HG02642 (cell line): ENCODE measurements at regions not wholly inside any gene's neighbourhood (a gene's known extent, or its start where the extent isn't known, plus 50 kb on each side); places are given as distances from the start of the nearest gene placed in this dataset.
A peak's percentile ranks its signal among the peaks of the same experiment; 100 is the strongest.

Experiments used
- ATAC-seq: cut with Tn5 transposase; IDR thresholded peaks from one replicate; pipeline ENCODE4 v1.9.1; 2021; ENCODE audit warnings: mild to moderate bottlenecking; ENCODE audit not compliant: unreplicated experiment, poor library complexity

DNA sequence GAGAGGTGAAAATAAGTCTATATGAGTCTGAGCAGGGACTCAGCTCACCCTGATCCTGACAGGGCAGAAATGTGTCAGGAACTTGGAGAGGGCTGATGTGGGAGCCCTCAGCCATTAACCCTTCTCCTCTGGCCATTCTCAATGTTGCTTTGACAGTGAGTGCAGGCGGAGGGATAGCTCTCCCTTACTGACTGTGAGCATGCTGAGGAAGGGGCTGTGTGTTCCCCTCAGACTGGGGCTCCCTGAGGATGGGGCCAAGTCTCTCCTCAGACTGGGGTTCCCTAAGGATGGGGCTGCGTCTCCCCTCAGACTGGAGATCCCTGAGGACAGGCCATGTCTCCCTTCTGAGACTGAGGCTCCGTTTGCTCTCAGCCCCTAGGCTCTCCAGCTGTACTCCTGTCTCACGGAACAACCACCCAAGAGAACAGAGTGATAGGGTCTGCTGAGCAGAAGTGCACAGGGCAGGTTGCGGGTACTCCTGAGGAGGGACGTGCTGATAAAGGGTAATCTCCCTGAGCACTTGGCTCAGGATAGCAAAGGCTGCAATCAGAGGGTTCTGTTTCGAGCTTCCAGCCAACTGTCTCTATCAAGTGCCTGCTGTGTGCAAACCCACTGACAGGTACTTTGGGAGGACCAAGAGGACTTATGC lies 141.0 kb downstream of the MRPL14 start:
- no peak for ATAC-seq

DNA sequence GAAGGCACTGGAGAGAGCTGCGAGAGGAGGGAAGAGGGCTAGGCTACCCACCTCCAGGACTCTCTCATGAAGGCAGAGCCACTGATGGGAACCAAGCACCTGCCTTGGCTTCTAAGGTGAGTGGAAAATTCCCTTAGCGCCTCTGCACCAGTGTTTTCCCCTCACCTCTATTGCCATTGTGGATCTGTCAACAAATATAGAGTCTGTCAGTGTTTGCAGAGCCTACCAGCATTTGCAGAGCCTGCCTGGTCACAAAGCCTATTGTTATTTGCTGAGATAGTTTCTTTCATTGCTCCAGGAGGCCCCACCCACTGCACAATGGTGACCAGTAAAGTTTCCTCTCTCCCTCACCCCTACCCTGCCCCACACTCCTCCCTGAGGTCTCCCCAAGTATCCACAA lies 141.9 kb downstream of the MRPL14 start:
- no peak for ATAC-seq

GRCh38 chr6:43984442-43985321 lies 142.6 kb downstream of the MRPL14 start:
- no peak for ATAC-seq

- ATAC-seq, result no peak
Observed at GRCh38 chr6:43983632-43984031, 143.6 kb downstream of the MRPL14 start.

GRCh38 chr6:43983191-43983590 lies 144.1 kb downstream of the MRPL14 start:
- ATAC-seq, result no peak

GRCh38 chr6:43982084-43982625 lies 145.1 kb downstream of the MRPL14 start:
- no peak for ATAC-seq

DNA sequence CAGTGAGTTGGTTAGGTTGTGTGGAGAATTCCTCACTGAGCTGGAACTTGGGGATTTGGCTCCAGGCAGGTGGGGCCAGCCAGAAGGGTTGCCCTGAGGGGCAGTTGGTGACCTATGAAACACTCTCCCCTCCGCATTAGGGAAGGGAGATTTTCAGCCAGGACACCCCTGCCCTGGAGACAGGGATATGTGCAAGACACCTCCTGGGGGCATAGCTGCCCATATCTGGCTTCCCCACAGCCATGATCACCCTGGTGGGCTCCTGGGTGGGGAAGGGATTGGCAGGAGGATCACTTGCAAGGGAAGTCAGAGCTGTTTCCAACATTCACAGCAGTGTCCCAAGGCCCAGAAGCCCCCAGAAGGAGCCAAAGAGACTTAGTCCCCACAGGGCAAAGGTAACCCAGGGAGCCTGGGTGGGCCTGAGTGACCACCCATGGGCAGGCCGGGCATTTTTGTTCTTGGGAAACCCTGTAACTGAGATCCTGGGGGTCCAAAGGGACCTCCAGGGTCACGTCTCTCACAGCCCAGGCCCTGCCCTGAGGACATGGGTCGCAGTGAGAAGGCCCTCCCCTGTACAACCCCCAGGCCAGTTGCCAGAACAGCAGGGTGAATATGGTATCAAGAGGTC lies 145.8 kb downstream of the MRPL14 start:
- no peak for ATAC-seq

- ATAC-seq, result no peak
Observed at GRCh38 chr6:43980004-43980795, 147.1 kb downstream of the MRPL14 start.

- ATAC-seq, result no peak
Observed at GRCh38 chr6:43979525-43979924, 147.7 kb downstream of the MRPL14 start.

DNA sequence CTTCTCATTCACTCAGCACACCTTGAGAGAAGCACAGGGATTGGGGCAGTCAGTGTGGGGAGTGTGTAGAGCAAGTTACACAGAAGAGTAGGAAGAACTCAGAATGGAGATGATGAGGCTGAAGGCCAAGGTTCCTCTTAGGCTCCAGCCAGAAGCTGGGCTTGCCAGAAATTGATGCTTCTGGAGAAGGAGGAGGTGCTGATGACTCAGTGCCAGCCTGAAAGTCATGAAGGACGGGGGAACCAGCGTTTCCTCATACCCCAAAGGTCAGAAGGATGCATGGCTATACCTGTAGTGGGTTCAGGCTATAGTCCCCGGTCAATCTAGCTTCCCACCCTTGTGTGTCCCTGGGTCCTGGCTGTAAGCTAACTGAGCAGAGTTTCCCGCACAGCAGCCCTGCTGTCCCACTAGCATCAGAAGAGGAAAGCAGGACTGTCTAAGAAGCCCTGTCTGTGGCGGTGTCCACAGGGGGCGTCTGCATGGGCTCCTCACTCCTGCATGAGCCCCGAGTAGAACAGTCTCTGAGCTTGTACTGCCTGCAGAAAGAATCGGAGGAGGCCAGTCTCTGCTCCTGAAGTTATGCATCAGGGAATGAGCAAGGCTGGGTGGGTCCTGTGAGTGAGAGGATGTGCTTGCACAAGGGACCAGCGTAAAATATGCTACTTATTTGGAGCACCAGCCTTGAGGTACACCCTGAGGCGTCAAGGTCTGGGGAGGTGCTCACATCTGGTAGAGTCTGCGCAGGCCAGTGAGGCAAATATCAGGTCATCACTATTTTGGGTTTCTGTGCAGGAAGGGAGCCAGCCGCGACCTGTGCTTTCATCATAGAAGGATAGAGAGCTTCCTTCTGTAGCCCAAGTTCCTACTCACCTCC lies 148.5 kb downstream of the MRPL14 start:
- ATAC-seq, result no peak

GRCh38 chr6:43977404-43978111 lies 149.7 kb downstream of the MRPL14 start:
- peak; percentile 75 for ATAC-seq

GRCh38 chr6:43976706-43977403 lies 150.4 kb downstream of the MRPL14 start:
- ATAC-seq, result no peak

DNA sequence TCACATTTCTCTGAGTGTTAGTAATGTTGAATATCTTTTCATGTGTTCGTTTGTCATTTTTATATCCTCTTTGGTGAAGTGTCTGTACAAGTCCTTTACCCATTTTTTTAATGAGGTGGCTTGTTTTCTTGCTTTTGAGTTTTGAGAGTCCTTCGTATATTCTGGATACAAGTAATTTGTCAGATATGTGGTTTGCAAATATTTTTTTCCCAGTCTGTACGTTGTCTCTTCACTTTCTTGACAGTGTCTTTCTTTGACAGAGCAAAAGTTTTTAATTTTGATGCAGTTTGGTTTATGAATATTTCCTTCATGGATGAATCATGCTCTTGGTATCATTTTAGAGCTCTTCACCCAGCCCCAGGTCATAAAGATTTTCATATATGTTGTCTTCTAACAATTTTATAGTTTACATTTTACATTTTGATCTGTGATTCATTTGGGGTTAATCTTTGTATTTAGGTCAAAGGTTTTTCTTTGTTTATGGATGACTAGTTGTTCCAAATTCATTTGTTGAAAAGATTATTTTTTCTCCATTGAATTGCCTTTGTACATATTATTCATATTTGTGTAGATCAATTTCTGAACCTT lies 152.5 kb downstream of the MRPL14 start:
- no peak for ATAC-seq

DNA sequence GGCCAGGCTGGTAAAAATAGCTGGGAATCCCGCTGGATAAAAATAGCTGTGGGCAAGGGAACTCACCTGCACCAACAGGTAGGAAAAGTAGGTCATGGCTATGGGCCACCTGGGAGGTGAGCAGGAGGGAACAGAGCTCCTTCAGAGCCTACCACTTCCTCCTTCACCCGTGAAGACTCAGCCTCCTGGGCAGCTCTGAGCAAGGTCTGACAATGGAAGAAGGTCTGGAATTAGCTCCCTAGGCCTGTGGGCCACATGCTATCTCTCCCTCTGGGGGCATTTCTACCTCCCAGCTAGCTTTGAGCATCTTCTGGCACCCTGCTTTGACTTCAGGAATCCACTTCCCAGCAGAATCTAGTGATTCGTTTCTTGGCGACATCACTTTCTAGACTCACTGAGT lies 153.9 kb downstream of the MRPL14 start:
- ATAC-seq, result no peak

DNA sequence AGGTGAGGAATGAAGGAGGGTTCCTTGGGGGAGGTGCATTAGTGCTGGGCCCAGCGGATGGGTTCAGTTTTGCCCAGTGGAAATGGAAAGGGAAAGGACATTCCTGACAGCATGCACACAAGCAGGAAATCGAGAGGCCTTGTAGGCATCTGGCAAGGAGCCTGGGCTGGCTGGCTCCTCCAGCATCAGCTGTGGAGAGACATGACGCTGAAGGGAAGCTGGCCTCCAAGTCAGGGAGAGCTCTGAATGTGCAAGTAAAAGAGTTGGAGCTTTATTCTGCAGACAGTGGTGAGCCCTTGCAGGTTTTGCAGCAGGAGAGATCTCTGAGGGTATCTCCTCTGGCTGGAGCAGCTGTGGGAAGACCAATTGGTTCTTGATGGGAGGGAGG lies 154.3 kb downstream of the MRPL14 start:
- no peak for ATAC-seq

DNA sequence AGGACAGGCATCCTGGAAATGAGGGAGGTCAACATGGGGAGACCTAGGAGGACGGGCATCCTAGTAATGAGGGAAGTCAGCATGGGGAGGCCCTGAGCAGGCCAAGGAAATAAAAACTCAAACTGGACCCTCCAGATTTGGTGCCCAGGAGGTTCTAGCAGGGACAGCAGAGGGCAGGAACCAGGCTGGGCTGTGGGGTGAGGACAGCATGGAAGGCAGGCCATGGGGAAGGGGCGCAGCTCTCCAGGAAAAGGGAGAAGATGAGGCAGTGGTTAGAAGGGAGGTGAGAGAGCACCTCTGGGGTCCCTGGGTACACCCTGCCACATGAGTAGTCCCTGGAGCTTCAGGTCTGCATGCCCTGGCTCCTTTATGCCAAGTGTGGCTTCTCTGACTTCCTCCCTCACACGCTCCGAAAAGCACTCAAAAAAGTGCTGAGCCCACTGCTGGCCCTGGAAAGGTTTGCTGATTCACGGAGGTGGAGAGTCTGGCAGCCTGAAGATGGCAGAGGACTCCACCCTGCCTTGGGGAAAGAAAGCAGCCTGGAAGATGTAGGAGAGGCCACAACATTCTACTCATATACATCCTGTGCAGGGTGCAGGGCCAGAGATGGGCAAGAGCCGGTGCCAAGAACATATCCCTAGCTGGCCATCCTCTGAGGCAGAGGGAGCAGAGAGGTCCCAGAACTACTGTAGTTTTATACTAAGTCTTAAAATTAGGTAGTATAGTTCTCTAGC lies 154.9 kb downstream of the MRPL14 start:
- no peak for ATAC-seq

DNA sequence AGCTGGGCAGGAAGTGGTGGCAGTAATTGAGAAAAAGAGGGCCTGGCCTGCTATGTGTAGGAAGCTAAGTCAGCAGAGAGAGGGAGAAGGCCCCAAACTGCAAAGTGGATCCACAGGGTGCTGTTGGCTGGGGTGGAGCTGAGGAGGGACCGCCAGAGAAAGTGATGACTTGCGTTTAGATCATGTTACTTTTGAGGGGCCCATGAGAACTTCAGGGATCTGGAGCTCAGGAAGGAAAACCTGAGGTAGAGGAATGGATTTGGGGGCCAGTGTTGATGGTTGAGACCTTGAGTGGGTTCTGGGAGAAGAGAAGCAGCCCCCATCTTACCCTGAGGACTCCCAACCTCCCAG lies 155.5 kb downstream of the MRPL14 start:
- no peak for ATAC-seq
